ENCODE measurements at regions not wholly inside any gene's neighbourhood (a gene's known extent, or its start where the extent isn't known, plus 50 kb on each side); places are given as distances from the start of the nearest gene placed in this dataset.
A peak's percentile ranks its signal among the peaks of the same experiment; 100 is the strongest.
"Not testable (repeated sequence)": the region's sequence is repeated elsewhere in the genome, so short reads cannot be mapped to it uniquely, and the experiment has no call there.

DNA sequence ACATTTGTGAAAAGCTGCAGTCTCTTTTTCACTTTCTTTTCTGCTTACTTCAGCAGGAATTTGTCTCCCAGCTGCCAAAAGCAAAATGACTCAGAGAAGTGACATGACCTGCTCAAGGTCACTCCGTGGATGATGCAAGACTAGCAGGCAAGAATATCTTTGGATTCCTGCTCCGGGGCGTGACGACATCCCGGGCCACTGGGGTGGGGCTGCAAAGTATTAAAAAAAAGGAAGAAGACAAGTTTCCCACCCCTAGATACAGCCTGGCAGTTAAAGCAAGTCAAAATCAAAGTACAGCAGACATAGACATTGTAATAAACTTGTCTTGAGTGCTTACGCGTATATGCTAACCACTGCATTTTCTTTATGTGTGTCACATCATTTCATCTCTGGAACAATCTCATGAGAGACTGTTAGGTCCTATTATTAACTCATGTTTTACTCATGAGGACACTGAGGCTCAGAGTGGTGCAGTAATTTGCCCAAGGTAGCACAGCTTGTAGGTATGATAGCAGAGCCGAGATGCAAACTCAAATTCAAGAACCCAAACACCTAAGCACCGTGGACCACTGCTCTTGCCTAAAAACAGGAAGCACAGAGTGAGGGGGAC, 485.2 kb upstream of the PROK2 start:
- no CpG with 5 or more reads among the region's 9 CpGs for WGBS (ENCODE audit: insufficient coverage)
- no peak for DNase-seq (ENCODE audit: low read depth in 4 of 6, low spot score in 6 of 6)
- Histone ChIP-seq H3K9me3 (ENCODE audit: control insufficient read depth, insufficient read depth, low read length) (no peaks in the 10 kb centered on the region), H3K36me3 (ENCODE audit: control insufficient read depth, insufficient read depth, low read length) (no peaks in the 10 kb centered on the region), H3K4me3 (ENCODE audit: low read depth, low read length) (no peak overlapping the region), H3K4me1 (ENCODE audit: control insufficient read depth, insufficient read depth, low read length) (peaks cover 22% of the 10 kb centered on the region), H3K27me3 (ENCODE audit: control insufficient read depth, insufficient read depth, low read length) (peaks cover 6% of the 10 kb centered on the region), H3K27ac (ENCODE audit: low read depth, low read length) (no peak overlapping the region)

DNA sequence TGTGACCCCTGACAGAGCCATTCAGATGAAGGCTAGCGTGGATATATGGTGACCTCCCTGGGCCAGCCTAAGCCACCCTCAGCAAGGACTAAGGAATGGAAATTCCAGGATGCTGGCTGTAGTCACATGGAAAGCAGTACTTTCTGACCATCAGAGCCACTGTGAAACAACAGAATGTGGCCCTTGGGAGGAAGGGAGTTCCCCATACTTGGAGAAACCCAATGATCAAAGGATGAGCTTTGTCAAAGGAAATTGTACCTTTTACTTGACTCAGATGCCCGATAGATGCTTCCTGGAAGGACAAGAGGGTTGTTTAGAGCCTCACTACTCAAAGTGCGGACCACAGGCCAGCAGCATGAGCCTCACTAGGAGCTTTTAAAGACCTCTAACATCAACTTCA, 484.5 kb upstream of the PROK2 start:
- Histone ChIP-seq H3K27me3 (ENCODE audit: control insufficient read depth, insufficient read depth, low read length) (peaks cover 6% of the 10 kb centered on the region), H3K4me3 (ENCODE audit: low read depth, low read length) (no peak overlapping the region), H3K27ac (ENCODE audit: low read depth, low read length) (peak overlapping the region; percentile 27), H3K9me3 (ENCODE audit: control insufficient read depth, insufficient read depth, low read length) (no peaks in the 10 kb centered on the region), H3K36me3 (ENCODE audit: control insufficient read depth, insufficient read depth, low read length) (no peaks in the 10 kb centered on the region), H3K4me1 (ENCODE audit: control insufficient read depth, insufficient read depth, low read length) (peaks cover 16% of the 10 kb centered on the region)
- DNase-seq (ENCODE audit: low read depth in 4 of 6, low spot score in 6 of 6) = no peak
- WGBS (ENCODE audit: insufficient coverage) = 87% methylated on average over 3 of the region's 3 CpGs

DNA sequence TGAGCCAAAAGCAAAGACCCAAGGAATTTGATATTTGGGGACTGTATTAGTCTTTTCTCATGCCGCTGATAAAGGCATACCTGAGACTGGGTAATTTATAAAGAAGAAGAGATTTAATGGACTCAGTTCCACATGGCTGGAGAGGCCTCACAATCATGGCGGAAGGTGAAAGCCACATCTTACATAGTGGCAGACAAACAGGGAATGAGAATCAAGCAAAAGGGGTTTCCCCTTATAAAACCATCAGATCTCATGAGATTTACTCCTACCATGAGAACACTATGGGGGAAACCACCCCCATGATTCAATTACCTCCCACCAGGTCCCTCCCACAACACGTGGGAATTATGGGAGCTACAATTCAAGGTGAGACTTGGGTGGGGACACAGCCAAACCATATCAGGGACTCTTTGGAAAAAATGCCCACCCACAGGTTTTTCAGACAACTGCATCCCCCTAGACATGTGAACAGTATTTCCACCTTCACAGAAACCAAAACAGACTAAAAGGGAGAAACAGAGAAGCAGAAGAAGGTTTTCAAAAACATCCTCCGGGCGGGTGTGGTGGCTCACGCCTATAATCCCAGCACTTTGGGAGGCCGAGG, 482.1 kb upstream of the PROK2 start:
- not testable (repeated sequence) for H3K27ac ChIP-seq (ENCODE audit: low read depth, low read length)
- WGBS (ENCODE audit: insufficient coverage) = 100% methylated on average over 3 of the region's 7 CpGs

DNA sequence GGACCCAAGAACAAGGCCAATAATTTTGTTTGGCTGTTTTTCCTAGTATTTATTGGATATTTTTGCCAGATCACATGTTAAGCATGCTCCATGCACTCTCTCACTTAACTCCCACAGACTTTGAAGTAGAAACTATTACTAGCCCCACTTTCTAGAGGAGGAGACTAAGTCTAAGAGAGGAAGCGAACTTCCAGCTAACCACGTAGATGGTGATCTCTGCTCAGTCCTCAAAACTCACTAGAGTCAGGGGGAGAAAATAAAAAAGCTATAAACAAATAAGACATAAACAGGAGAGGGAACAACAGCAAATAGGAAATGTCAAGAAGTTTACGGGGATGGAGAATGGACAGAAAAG, 481.0 kb upstream of the PROK2 start:
- no peaks in the 10 kb centered on the region for H3K36me3 ChIP-seq (ENCODE audit: control insufficient read depth, insufficient read depth, low read length)
- no peak overlapping the region for H3K4me3 ChIP-seq (ENCODE audit: low read depth, low read length)
- peaks cover 9% of the 10 kb centered on the region for H3K27me3 ChIP-seq (ENCODE audit: control insufficient read depth, insufficient read depth, low read length)
- H3K9me3 ChIP-seq (ENCODE audit: control insufficient read depth, insufficient read depth, low read length) = no peaks in the 10 kb centered on the region
- peaks cover 2% of the 10 kb centered on the region for H3K4me1 ChIP-seq (ENCODE audit: control insufficient read depth, insufficient read depth, low read length)
- no peak for DNase-seq (ENCODE audit: low read depth in 4 of 6, low spot score in 6 of 6)
- no peak overlapping the region for H3K27ac ChIP-seq (ENCODE audit: low read depth, low read length)
- WGBS (ENCODE audit: insufficient coverage) = 75% methylated on average over 1 of the region's 3 CpGs

More for the DNA sequence above, 482.1 kb upstream of the PROK2 start:
- H3K4me1 ChIP-seq (ENCODE audit: control insufficient read depth, insufficient read depth, low read length); H3K4me3 ChIP-seq (ENCODE audit: low read depth, low read length); H3K9me3 ChIP-seq (ENCODE audit: control insufficient read depth, insufficient read depth, low read length); DNase-seq (ENCODE audit: low read depth in 4 of 6, low spot score in 6 of 6); H3K36me3 ChIP-seq (ENCODE audit: control insufficient read depth, insufficient read depth, low read length); H3K27me3 ChIP-seq (ENCODE audit: control insufficient read depth, insufficient read depth, low read length): not testable (repeated sequence)

DNA sequence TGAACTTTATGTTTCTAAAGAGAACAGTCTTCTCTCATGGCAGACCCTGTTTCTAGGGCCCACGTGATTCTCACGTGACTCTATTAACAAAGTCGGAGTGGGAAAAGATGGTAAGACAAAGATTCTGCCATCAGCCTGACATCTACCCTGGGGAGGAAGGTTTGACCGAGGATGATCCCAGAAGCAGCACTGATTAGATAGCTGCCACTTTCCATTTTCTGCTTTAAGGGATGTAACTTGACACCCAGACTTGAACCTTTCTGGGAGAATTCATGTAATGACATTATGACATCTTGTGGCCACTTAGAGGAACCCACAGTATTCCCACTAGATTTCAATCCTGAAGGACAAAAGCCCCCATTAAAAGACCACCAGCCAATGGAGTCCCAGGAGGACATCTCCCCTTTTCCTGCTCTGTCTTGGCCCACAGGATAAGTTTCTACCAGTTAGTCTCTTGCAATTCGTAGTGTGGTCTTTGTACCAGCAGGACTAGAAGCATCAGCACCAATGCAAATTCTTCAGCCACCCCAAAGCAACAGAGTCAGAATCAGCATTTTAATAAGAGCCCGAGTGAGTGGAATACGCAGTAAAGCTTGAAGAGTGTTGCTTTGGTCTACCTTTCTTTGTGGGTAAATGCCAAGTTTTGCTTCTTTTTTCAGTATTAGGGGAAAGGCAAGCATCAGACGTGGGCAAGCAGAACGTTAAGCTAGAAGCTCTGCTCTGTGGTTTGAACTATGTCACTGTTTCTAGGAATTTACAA, 480.5 kb upstream of the PROK2 start:
- Histone ChIP-seq H3K9me3 (ENCODE audit: control insufficient read depth, insufficient read depth, low read length) (no peaks in the 10 kb centered on the region), H3K36me3 (ENCODE audit: control insufficient read depth, insufficient read depth, low read length) (no peaks in the 10 kb centered on the region), H3K4me1 (ENCODE audit: control insufficient read depth, insufficient read depth, low read length) (peaks cover 3% of the 10 kb centered on the region), H3K27me3 (ENCODE audit: control insufficient read depth, insufficient read depth, low read length) (peaks cover 9% of the 10 kb centered on the region), H3K27ac (ENCODE audit: low read depth, low read length) (no peak overlapping the region), H3K4me3 (ENCODE audit: low read depth, low read length) (no peak overlapping the region)
- no peak for DNase-seq (ENCODE audit: low read depth in 4 of 6, low spot score in 6 of 6)
- 90% methylated on average over 6 of the region's 9 CpGs for WGBS (ENCODE audit: insufficient coverage)

DNA sequence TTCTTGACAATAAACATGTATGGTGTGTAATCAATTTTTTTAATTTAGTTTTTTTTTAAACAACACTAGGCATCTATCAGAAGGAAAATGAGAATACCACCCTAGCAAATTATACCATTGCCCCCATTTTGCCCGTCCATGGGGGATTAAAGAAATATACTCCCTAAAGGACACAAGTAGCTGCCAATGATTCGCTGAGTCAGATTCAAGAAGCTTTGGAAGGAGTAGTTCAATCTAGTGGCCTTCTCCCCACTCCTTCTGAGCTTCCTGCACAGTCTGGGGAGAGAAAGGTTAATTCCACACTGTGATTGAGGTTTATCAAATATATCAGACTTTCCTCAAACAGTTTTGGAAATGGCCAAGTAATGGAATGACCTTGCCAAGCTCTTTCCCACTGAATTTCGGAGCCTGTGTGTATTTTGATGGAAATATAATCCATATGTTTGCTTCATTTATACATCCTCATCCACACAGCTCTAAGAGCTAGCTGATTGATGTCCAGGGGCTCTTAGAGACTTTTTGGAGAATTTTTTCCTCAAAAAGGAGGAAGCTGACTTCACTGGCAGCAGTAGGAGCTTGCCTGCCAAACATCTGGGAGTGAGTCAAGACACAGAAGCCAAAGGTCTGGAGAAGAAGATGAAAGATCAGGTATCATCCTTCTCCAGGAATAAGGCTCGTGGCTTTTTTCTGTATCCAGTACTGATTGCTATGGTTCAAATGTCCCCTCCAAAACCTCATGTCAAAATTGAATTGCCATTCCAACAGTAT, 478.5 kb upstream of the PROK2 start:
- no peak overlapping the region for H3K27ac ChIP-seq (ENCODE audit: low read depth, low read length)
- no CpG with 5 or more reads among the region's 4 CpGs for WGBS (ENCODE audit: insufficient coverage)

DNA sequence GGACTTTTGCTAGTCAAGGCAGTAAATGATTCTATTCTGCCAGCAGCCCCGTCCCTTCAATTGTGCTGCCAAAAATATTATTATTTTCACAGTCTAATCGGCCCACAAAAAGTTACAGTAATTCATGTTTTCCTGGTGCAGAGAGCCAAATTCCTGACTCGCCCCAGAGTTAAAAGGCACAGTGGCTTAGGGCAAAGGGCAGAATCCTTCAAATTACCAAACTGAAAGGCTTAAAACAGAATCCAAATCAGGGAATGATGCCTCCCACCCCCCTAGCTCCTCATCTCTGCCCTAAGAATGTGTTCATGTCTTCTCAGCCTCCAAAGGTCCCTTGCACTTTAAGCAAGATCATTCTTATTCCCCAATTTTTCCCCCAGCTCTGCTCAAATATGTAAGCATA, 477.8 kb upstream of the PROK2 start:
- no peak overlapping the region for H3K27ac ChIP-seq (ENCODE audit: low read depth, low read length)
- WGBS (ENCODE audit: insufficient coverage) = 76% methylated on average over 2 of the region's 3 CpGs
- DNase-seq (ENCODE audit: low read depth in 4 of 6, low spot score in 6 of 6) = no peak
- peaks cover 28% of the 10 kb centered on the region for H3K27me3 ChIP-seq (ENCODE audit: control insufficient read depth, insufficient read depth, low read length)
- H3K36me3 ChIP-seq (ENCODE audit: control insufficient read depth, insufficient read depth, low read length) = no peaks in the 10 kb centered on the region
- H3K4me1 ChIP-seq (ENCODE audit: control insufficient read depth, insufficient read depth, low read length) = peaks cover 22% of the 10 kb centered on the region
- no peak overlapping the region for H3K4me3 ChIP-seq (ENCODE audit: low read depth, low read length)
- no peaks in the 10 kb centered on the region for H3K9me3 ChIP-seq (ENCODE audit: control insufficient read depth, insufficient read depth, low read length)

More for the DNA sequence above, 478.5 kb upstream of the PROK2 start:
- Histone ChIP-seq H3K36me3 (ENCODE audit: control insufficient read depth, insufficient read depth, low read length) (no peaks in the 10 kb centered on the region), H3K27me3 (ENCODE audit: control insufficient read depth, insufficient read depth, low read length) (peaks cover 25% of the 10 kb centered on the region), H3K4me1 (ENCODE audit: control insufficient read depth, insufficient read depth, low read length) (peaks cover 18% of the 10 kb centered on the region), H3K9me3 (ENCODE audit: control insufficient read depth, insufficient read depth, low read length) (no peaks in the 10 kb centered on the region), H3K4me3 (ENCODE audit: low read depth, low read length) (no peak overlapping the region)
- no peak for DNase-seq (ENCODE audit: low read depth in 4 of 6, low spot score in 6 of 6)

DNA sequence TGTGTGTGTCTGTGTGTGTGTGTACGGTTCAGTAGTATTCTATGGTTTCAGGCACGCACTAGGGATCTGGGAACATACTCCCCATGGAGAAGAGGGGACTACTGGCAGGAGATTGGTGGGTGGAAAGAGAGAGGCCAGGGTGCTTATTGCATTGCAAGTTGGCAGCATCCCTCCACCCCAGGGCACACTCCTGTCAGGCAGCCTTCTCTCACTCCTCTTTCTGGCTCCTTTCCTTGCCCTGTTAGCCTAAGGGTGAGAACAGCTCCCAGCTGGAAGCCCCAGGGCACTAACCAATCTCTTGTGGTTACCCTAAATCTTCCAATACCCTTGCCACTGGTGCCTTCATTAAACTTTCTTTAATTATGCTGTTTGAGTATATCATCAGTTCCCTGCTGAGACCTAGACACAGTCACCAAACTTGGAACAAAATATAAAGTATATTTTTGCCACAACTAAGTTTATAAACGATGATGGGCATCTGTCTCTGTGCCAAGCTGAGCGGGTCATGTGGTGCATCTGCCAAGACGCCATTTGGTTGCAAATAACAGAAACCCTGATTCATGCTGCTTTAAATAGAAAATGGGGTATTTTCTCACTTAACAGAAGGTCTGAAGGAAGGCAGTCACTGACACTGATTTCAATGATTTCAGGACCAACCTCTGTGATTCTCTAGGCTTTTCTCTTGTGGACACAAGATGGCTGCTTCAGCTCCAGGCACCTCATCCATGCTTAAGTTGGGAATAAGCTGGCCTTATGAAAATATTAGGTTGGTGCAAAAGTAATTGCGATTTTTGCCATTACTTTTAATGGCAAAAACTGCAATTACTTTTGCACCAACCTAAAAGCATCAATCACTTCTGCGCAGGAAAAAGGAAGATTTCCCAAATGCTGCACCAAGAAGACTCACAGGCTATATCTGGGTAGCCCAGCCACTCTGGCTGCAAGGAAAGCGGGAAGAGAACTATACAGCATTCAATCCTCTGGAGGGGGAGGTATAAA, 476.9 kb upstream of the PROK2 start:
- peak in 1 of 6 donors; percentile 76 for DNase-seq (ENCODE audit: low read depth in 4 of 6, low spot score in 6 of 6)
- WGBS (ENCODE audit: insufficient coverage) = 81% methylated on average over 6 of the region's 8 CpGs
- Histone ChIP-seq H3K4me3 (ENCODE audit: low read depth, low read length) (no peak overlapping the region), H3K36me3 (ENCODE audit: control insufficient read depth, insufficient read depth, low read length) (no peaks in the 10 kb centered on the region), H3K27me3 (ENCODE audit: control insufficient read depth, insufficient read depth, low read length) (peaks cover 33% of the 10 kb centered on the region), H3K27ac (ENCODE audit: low read depth, low read length) (no peak overlapping the region), H3K9me3 (ENCODE audit: control insufficient read depth, insufficient read depth, low read length) (no peaks in the 10 kb centered on the region), H3K4me1 (ENCODE audit: control insufficient read depth, insufficient read depth, low read length) (peaks cover 22% of the 10 kb centered on the region)

DNA sequence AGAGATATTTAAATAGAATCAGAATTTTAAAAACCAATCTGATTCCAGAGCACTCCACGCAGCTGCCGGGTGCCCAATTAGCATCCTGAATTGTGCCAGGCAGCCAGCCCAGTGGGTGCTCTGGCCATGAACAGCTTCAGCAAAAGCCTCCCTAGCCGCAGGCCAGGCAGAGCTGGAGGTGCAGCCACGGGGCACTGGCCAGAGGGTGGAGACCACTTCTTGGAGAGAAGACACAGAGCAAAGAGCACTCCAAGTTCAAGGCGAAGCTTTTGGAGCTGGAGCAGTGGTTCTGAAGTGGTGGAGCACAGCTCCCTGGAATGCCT, 475.6 kb upstream of the PROK2 start:
- Histone ChIP-seq H3K27me3 (ENCODE audit: control insufficient read depth, insufficient read depth, low read length) (peaks cover 27% of the 10 kb centered on the region), H3K4me3 (ENCODE audit: low read depth, low read length) (no peak overlapping the region), H3K36me3 (ENCODE audit: control insufficient read depth, insufficient read depth, low read length) (no peaks in the 10 kb centered on the region), H3K27ac (ENCODE audit: low read depth, low read length) (no peak overlapping the region), H3K4me1 (ENCODE audit: control insufficient read depth, insufficient read depth, low read length) (peaks cover 34% of the 10 kb centered on the region), H3K9me3 (ENCODE audit: control insufficient read depth, insufficient read depth, low read length) (no peaks in the 10 kb centered on the region)
- 71% methylated on average over 5 of the region's 5 CpGs for WGBS (ENCODE audit: insufficient coverage)
- DNase-seq (ENCODE audit: low read depth in 4 of 6, low spot score in 6 of 6) = no peak
